CD4-positive, alpha-beta T cell (primary cell): ENCODE measurements at regions not wholly inside any gene's neighbourhood (a gene's known extent, or its start where the extent isn't known, plus 50 kb on each side); places are given as distances from the start of the nearest gene placed in this dataset.

Experiments
- ATAC-seq: fragments of 200-7000 bp; cut with Tn5 transposase; one replicate; pipeline ENCODE4 v1.10.0; 2022; ENCODE audit warnings: mild to moderate bottlenecking; ENCODE audit not compliant: poor library complexity
- CTCF ChIA-PET: fragments of 350-600 bp; sonication (Branson Sonifier 250); formaldehyde crosslinking; loops from one replicate; lab custom pipeline; 2021; ENCODE audit warnings: antibody characterized with exemption, inconsistent platforms; lab: Charles Lee
- POLR2A ChIA-PET: fragments of 350-600 bp; sonication (Branson Sonifier 250); formaldehyde crosslinking; loops from one replicate; lab custom pipeline; 2021; ENCODE audit warnings: antibody characterized with exemption, inconsistent platforms; lab: Charles Lee
- DNase-seq, 14 experiments: peaks; one replicate each; pipeline ENCODE4 v3.0.0-alpha.2; 2013 to 2020; ENCODE audit warnings: mixed read lengths in 2 of 14
- H3K27ac ChIP-seq, 2 donors: one replicate each; pipeline versions ENCODE4 v1.5.1 to v1.7.0; 2013; ENCODE audit warnings: low read length in 2 of 2, low read depth in 1 of 2, mild to moderate bottlenecking in 1 of 2
- H3K27me3 ChIP-seq, 2 experiments: 1 replicate in 1 of 2; 2 replicates in 1 of 2; pipeline versions ENCODE4 v1.6.1 to v1.7.0; 2013; ENCODE audit warnings: low read length in 2 of 2, control low read depth in 1 of 2, mild to moderate bottlenecking in 1 of 2, moderate library complexity in 1 of 2; ENCODE audit not compliant: insufficient read depth in 2 of 2, control insufficient read depth in 1 of 2
- H3K36me3 ChIP-seq: one replicate; pipeline ENCODE4 v1.6.1; 2013; ENCODE audit warnings: low read length, control low read depth; ENCODE audit not compliant: insufficient read depth
- H3K4me1 ChIP-seq: one replicate; pipeline ENCODE4 v1.6.1; 2013; ENCODE audit warnings: low read length, control low read depth; ENCODE audit not compliant: insufficient read depth
- H3K4me3 ChIP-seq: one replicate; pipeline ENCODE4 v1.5.1; 2013; ENCODE audit warnings: mild to moderate bottlenecking, low read length, moderate library complexity
- H3K9me3 ChIP-seq, 2 experiments: 1 replicate in 1 of 2; 2 replicates in 1 of 2; pipeline versions ENCODE4 v1.6.1 to v1.7.0; 2013; ENCODE audit warnings: low read length in 2 of 2, mild to moderate bottlenecking in 2 of 2, control low read depth in 1 of 2, moderate library complexity in 1 of 2; ENCODE audit not compliant: control insufficient read depth in 1 of 2, insufficient read depth in 1 of 2
- H3K27ac Mint-ChIP-seq: one replicate; pipeline ENCODE4 v1.8.0; 2020; ENCODE audit warnings: mixed read lengths
- H3K27me3 Mint-ChIP-seq: one replicate; pipeline ENCODE4 v1.8.0; 2021; ENCODE audit warnings: mixed read lengths
- H3K36me3 Mint-ChIP-seq: one replicate; pipeline ENCODE4 v1.8.0; 2021; ENCODE audit warnings: low read depth, mixed read lengths
- H3K4me1 Mint-ChIP-seq: one replicate; pipeline ENCODE4 v1.8.0; 2021; ENCODE audit warnings: low read depth, mixed read lengths
- H3K4me3 Mint-ChIP-seq: one replicate; pipeline ENCODE4 v1.8.0; 2020; ENCODE audit warnings: mild to moderate bottlenecking, mixed read lengths
- H3K9me3 Mint-ChIP-seq: one replicate; pipeline ENCODE4 v1.8.0; 2020; ENCODE audit warnings: mixed read lengths
- intact Hi-C, 2 experiments: fragments of 100-400 bp; cut with DNase I in 1 of 2; cut with micrococcal nuclease in 1 of 2; formaldehyde crosslinking; loops; one replicate each; pipeline versions ENCODE4 v1.15.1 to v1.9.0; 2023 to 2025; cut with DNase I, micrococcal nuclease
- TF ChIP-seq, protein P1 (sequence below): fragments of 200-600 bp; IDR thresholded peaks from one replicate; pipeline ENCODE4 v1.8.0; 2022; ENCODE audit warnings: antibody characterized with exemption, mild to moderate bottlenecking

GRCh38 chr21:18164933-18165332 is 79.7 kb upstream of the CHODL start:
- Histone ChIP-seq H3K4me1 (no peaks in the 10 kb centered on the region), H3K27ac (no peak overlapping the region), H3K27me3 (no peaks in the 10 kb centered on the region), H3K4me3 (no peak overlapping the region), H3K9me3 (no peaks in the 10 kb centered on the region), H3K36me3 (no peaks in the 10 kb centered on the region)
- H3K36me3 Mint-ChIP-seq: no peaks in the 10 kb centered on the region
- H3K4me1 Mint-ChIP-seq: no peaks in the 10 kb centered on the region
- DNase-seq: no peak
- no peak for ATAC-seq
- TF ChIP-seq, protein P1, sequence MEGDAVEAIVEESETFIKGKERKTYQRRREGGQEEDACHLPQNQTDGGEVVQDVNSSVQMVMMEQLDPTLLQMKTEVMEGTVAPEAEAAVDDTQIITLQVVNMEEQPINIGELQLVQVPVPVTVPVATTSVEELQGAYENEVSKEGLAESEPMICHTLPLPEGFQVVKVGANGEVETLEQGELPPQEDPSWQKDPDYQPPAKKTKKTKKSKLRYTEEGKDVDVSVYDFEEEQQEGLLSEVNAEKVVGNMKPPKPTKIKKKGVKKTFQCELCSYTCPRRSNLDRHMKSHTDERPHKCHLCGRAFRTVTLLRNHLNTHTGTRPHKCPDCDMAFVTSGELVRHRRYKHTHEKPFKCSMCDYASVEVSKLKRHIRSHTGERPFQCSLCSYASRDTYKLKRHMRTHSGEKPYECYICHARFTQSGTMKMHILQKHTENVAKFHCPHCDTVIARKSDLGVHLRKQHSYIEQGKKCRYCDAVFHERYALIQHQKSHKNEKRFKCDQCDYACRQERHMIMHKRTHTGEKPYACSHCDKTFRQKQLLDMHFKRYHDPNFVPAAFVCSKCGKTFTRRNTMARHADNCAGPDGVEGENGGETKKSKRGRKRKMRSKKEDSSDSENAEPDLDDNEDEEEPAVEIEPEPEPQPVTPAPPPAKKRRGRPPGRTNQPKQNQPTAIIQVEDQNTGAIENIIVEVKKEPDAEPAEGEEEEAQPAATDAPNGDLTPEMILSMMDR: no peak
- intact Hi-C loops: no loop called here
- peaks cover 4% of the 10 kb centered on the region for H3K9me3 Mint-ChIP-seq
- H3K27me3 Mint-ChIP-seq: no peaks in the 10 kb centered on the region
- ChIA-PET POLR2A (no interaction called here), CTCF (no interaction called here)
- H3K27ac Mint-ChIP-seq: no peak overlapping the region
- H3K4me3 Mint-ChIP-seq: no peak overlapping the region

DNA sequence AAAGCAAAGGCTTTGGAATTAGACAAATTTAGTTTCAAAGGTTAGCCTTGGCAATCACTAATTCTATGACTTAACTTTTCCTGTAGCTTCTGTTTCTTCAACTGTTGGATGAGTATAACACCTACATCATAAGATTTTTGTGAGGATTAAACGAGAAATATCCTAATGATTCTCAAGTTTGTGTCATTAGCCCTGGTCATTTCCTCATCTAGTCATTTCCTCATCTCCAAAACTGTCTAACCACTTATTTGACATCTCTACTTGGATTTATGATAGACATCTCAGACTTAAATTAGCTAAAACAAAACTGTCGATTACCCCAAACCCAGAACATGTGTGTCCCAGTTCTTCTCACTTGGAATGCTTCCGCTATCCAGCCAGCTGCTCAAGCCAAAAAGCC is 80.2 kb upstream of the CHODL start:
- Histone ChIP-seq H3K27me3 (no peaks in the 10 kb centered on the region), H3K9me3 (no peaks in the 10 kb centered on the region), H3K4me1 (no peaks in the 10 kb centered on the region), H3K27ac (no peak overlapping the region), H3K4me3 (no peak overlapping the region), H3K36me3 (no peaks in the 10 kb centered on the region)
- ATAC-seq: no peak
- H3K36me3 Mint-ChIP-seq: no peaks in the 10 kb centered on the region
- H3K4me1 Mint-ChIP-seq: no peaks in the 10 kb centered on the region
- CTCF ChIA-PET: no interaction called here
- TF ChIP-seq, protein P1: no peak
- no peak overlapping the region for H3K4me3 Mint-ChIP-seq
- no peak for DNase-seq
- no peaks in the 10 kb centered on the region for H3K27me3 Mint-ChIP-seq
- intact Hi-C loops: no loop called here
- POLR2A ChIA-PET: no interaction called here
- H3K9me3 Mint-ChIP-seq: peaks cover 2% of the 10 kb centered on the region
- H3K27ac Mint-ChIP-seq: no peak overlapping the region

- intact Hi-C loops: no loop called here
- CTCF ChIA-PET: no interaction called here
- Mint-ChIP-seq H3K27ac (no peak overlapping the region), H3K4me1 (no peaks in the 10 kb centered on the region), H3K36me3 (no peaks in the 10 kb centered on the region), H3K9me3 (peaks cover 2% of the 10 kb centered on the region), H3K27me3 (no peaks in the 10 kb centered on the region), H3K4me3 (no peak overlapping the region)
- no peaks in the 10 kb centered on the region for H3K27me3 ChIP-seq
- TF ChIP-seq, protein P1: no peak
- DNase-seq (no peak), ATAC-seq (no peak)
- POLR2A ChIA-PET: no interaction called here
- no peaks in the 10 kb centered on the region for H3K36me3 ChIP-seq
- H3K4me3 ChIP-seq: no peak overlapping the region
- no peaks in the 10 kb centered on the region for H3K4me1 ChIP-seq
- no peak overlapping the region for H3K27ac ChIP-seq
- no peaks in the 10 kb centered on the region for H3K9me3 ChIP-seq
Measured at GRCh38 chr21:18163956-18164355, 80.7 kb upstream of the CHODL start.
